ENCODE measurements at regions not wholly inside any gene's neighbourhood (a gene's known extent, or its start where the extent isn't known, plus 50 kb on each side); places are given as distances from the start of the nearest gene placed in this dataset.
A peak's percentile ranks its signal among the peaks of the same experiment; 100 is the strongest.

DNA sequence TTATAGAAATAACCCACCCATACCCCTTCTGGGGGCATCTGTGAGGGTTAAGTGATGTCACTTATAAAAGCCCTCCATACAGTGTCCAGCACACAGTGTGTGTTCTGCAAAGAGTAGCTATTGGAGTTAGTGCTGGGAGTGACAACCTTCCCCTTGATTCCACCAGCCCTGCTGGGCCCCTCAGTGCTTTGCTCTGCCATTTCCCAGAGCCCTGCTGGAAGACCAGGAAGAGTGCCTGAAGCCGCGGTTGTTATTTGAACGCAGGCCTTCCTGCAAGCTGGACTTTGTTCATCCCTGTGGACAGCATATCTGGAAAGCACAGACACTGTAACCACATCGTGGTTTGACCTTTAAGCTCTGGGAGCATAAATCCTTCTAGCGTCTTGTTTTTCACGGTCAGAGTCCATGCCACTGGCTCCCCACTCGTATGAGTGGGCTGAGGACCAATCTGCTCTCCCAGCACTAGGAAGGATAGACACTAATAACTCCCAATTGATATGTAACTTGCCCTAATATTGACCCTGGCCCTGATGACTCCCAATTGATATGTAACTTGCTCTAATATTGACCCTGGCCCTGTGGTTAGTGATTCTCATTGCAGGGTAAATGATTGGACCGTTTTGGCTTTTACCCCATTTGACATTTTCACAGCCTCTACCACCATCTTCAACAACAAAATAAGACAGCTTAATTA is 297.1 kb upstream of the MAF start:
- peak; percentile 89 for DNase-seq
- no peak overlapping the region for H4K8ac ChIP-seq (ENCODE audit: low read length)
- H2BK120ac ChIP-seq (ENCODE audit: low read depth, low read length) = no peak overlapping the region
- no peak overlapping the region for H2BK15ac ChIP-seq (ENCODE audit: low read depth, poor library complexity, severe bottlenecking)
- H3K27ac ChIP-seq (ENCODE audit: low read length, poor library complexity, severe bottlenecking) = peak overlapping the region; percentile 45
- H3K9me3 ChIP-seq (ENCODE audit: control insufficient read depth, low read length) = no peaks in the 10 kb centered on the region
- H3K23ac ChIP-seq (ENCODE audit: low read length in 2 of 2) = no peak overlapping the region
- H3K4me1 ChIP-seq (ENCODE audit: control insufficient read depth, insufficient read depth, low read depth, low read length) = peaks cover 5% of the 10 kb centered on the region
- H4K91ac ChIP-seq (ENCODE audit: low read length) = no peak overlapping the region
- H2BK5ac ChIP-seq (ENCODE audit: low read depth, low read length, poor library complexity, severe bottlenecking) = no peak overlapping the region
- no peak overlapping the region for H3K18ac ChIP-seq (ENCODE audit: low read depth in 1 of 2, low read length in 2 of 2)
- H3K4ac ChIP-seq (ENCODE audit: low read depth in 1 of 2, low read length in 2 of 2) = no peak overlapping the region
- no peak overlapping the region for H2BK12ac ChIP-seq (ENCODE audit: low read length in 2 of 2)
- H2AK5ac ChIP-seq (ENCODE audit: low read length, severe bottlenecking) = no peak overlapping the region
- H3K36me3 ChIP-seq (ENCODE audit: control insufficient read depth in 1 of 2, insufficient read depth in 2 of 2, low read depth in 1 of 2, low read length in 2 of 2) = no peaks in the 10 kb centered on the region
- no peak overlapping the region for H3K4me2 ChIP-seq (ENCODE audit: low read length, poor library complexity, severe bottlenecking)
- no peaks in the 10 kb centered on the region for H3K79me1 ChIP-seq (replicated peaks; ENCODE audit: low read length, poor library complexity, severe bottlenecking)
- no peak overlapping the region for H3K9ac ChIP-seq (ENCODE audit: low read length)
- no peak overlapping the region for H3K4me3 ChIP-seq (ENCODE audit: insufficient read depth in 1 of 2, low read depth in 1 of 2, low read length in 2 of 2)
- no peak overlapping the region for H2AFZ ChIP-seq (ENCODE audit: low read depth, low read length)
- H3K14ac ChIP-seq (ENCODE audit: low read length in 2 of 2) = no peak overlapping the region
- peaks cover 0 to 62% of the 10 kb centered on the region in 2 experiments for H3K27me3 ChIP-seq (ENCODE audit: control insufficient read depth in 1 of 2, insufficient read depth in 1 of 2, low read length in 2 of 2)
- 7% methylated on average over 7 of the region's 8 CpGs for WGBS

DNA sequence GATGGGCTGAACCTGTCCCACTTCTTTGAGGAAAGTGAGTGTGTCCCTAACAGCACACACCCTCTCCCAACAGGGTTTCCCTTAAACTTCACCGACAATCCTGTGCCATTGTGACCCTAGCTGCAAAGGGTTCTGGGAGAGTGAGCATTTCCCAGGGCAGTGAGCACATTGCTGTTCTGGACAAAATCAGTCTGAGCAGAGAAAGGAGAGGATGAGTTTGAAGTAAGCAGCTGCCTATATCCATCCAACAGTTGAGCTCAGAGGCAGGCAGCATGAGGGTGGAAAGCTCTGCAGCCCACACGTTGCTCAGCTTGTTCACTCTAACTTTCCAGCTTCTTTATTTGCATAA is 296.5 kb upstream of the MAF start:
- H4K8ac ChIP-seq (ENCODE audit: low read length) = no peak overlapping the region

DNA sequence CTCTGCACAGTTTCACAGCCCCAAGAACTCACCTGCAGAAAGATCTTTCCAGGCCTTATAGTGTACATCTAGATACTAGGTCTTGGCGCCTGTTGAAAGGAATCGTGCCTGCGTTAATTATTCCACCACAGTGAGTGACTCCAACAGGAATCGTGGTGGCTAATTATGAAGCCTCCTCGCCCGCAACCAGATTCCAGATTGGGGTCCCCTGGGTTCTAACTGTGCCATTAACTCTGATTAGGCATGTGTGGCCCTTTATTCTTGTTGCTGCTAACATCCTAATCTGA is 295.3 kb upstream of the MAF start:
- Histone ChIP-seq H3K14ac (ENCODE audit: low read length in 2 of 2) (no peak overlapping the region), H2AK5ac (ENCODE audit: low read length, severe bottlenecking) (no peak overlapping the region), H2BK5ac (ENCODE audit: low read depth, low read length, poor library complexity, severe bottlenecking) (no peak overlapping the region), H4K8ac (ENCODE audit: low read length) (no peak overlapping the region), H3K4me2 (ENCODE audit: low read length, poor library complexity, severe bottlenecking) (no peak overlapping the region), H3K9ac (ENCODE audit: low read length) (no peak overlapping the region), H3K27ac (ENCODE audit: low read length, poor library complexity, severe bottlenecking) (no peak overlapping the region), H4K91ac (ENCODE audit: low read length) (no peak overlapping the region), H3K27me3 (ENCODE audit: control insufficient read depth in 1 of 2, insufficient read depth in 1 of 2, low read length in 2 of 2) (peaks cover 0 to 69% of the 10 kb centered on the region in 2 experiments), H3K36me3 (ENCODE audit: control insufficient read depth in 1 of 2, insufficient read depth in 2 of 2, low read depth in 1 of 2, low read length in 2 of 2) (no peaks in the 10 kb centered on the region), H2BK120ac (ENCODE audit: low read depth, low read length) (no peak overlapping the region), H2AFZ (ENCODE audit: low read depth, low read length) (no peak overlapping the region), H2BK15ac (ENCODE audit: low read depth, poor library complexity, severe bottlenecking) (peak overlapping the region; percentile 68), H2BK12ac (ENCODE audit: low read length in 2 of 2) (peak overlapping the region in 1 of 2 experiments; percentile 23), H3K79me1 (replicated peaks; ENCODE audit: low read length, poor library complexity, severe bottlenecking) (no peaks in the 10 kb centered on the region), H3K23ac (ENCODE audit: low read length in 2 of 2) (no peak overlapping the region), H3K9me3 (ENCODE audit: control insufficient read depth, low read length) (no peaks in the 10 kb centered on the region), H3K4me1 (ENCODE audit: control insufficient read depth, insufficient read depth, low read depth, low read length) (peaks cover 5% of the 10 kb centered on the region), H3K4me3 (ENCODE audit: insufficient read depth in 1 of 2, low read depth in 1 of 2, low read length in 2 of 2) (no peak overlapping the region), H3K18ac (ENCODE audit: low read depth in 1 of 2, low read length in 2 of 2) (no peak overlapping the region), H3K4ac (ENCODE audit: low read depth in 1 of 2, low read length in 2 of 2) (no peak overlapping the region)
- WGBS = 97% methylated on average over 6 of the region's 6 CpGs
- no peak for DNase-seq

More for the DNA sequence above, 296.5 kb upstream of the MAF start:
- H4K91ac ChIP-seq (ENCODE audit: low read length) = no peak overlapping the region
- H3K27ac ChIP-seq (ENCODE audit: low read length, poor library complexity, severe bottlenecking) = no peak overlapping the region
- peaks cover 0 to 64% of the 10 kb centered on the region in 2 experiments for H3K27me3 ChIP-seq (ENCODE audit: control insufficient read depth in 1 of 2, insufficient read depth in 1 of 2, low read length in 2 of 2)
- H2BK120ac ChIP-seq (ENCODE audit: low read depth, low read length) = no peak overlapping the region
- no peak overlapping the region for H3K9ac ChIP-seq (ENCODE audit: low read length)
- H3K36me3 ChIP-seq (ENCODE audit: control insufficient read depth in 1 of 2, insufficient read depth in 2 of 2, low read depth in 1 of 2, low read length in 2 of 2) = no peaks in the 10 kb centered on the region
- peak overlapping the region in 1 of 2 experiments; percentile 18 for H2BK12ac ChIP-seq (ENCODE audit: low read length in 2 of 2)
- H2BK5ac ChIP-seq (ENCODE audit: low read depth, low read length, poor library complexity, severe bottlenecking) = no peak overlapping the region
- peak overlapping the region; percentile 6 for H2AFZ ChIP-seq (ENCODE audit: low read depth, low read length)
- no peak for DNase-seq
- H3K4me1 ChIP-seq (ENCODE audit: control insufficient read depth, insufficient read depth, low read depth, low read length) = peaks cover 5% of the 10 kb centered on the region
- no peak overlapping the region for H2BK15ac ChIP-seq (ENCODE audit: low read depth, poor library complexity, severe bottlenecking)
- WGBS = no CpG with 5 or more reads among the region's 2 CpGs
- H2AK5ac ChIP-seq (ENCODE audit: low read length, severe bottlenecking) = no peak overlapping the region
- no peaks in the 10 kb centered on the region for H3K9me3 ChIP-seq (ENCODE audit: control insufficient read depth, low read length)
- peak overlapping the region in 1 of 2 experiments; percentile 52 for H3K18ac ChIP-seq (ENCODE audit: low read depth in 1 of 2, low read length in 2 of 2)
- no peak overlapping the region for H3K4me2 ChIP-seq (ENCODE audit: low read length, poor library complexity, severe bottlenecking)
- no peak overlapping the region for H3K23ac ChIP-seq (ENCODE audit: low read length in 2 of 2)
- peak overlapping the region in 1 of 2 experiments; percentile 6 for H3K14ac ChIP-seq (ENCODE audit: low read length in 2 of 2)
- no peaks in the 10 kb centered on the region for H3K79me1 ChIP-seq (replicated peaks; ENCODE audit: low read length, poor library complexity, severe bottlenecking)
- H3K4ac ChIP-seq (ENCODE audit: low read depth in 1 of 2, low read length in 2 of 2) = no peak overlapping the region
- no peak overlapping the region for H3K4me3 ChIP-seq (ENCODE audit: insufficient read depth in 1 of 2, low read depth in 1 of 2, low read length in 2 of 2)

DNA sequence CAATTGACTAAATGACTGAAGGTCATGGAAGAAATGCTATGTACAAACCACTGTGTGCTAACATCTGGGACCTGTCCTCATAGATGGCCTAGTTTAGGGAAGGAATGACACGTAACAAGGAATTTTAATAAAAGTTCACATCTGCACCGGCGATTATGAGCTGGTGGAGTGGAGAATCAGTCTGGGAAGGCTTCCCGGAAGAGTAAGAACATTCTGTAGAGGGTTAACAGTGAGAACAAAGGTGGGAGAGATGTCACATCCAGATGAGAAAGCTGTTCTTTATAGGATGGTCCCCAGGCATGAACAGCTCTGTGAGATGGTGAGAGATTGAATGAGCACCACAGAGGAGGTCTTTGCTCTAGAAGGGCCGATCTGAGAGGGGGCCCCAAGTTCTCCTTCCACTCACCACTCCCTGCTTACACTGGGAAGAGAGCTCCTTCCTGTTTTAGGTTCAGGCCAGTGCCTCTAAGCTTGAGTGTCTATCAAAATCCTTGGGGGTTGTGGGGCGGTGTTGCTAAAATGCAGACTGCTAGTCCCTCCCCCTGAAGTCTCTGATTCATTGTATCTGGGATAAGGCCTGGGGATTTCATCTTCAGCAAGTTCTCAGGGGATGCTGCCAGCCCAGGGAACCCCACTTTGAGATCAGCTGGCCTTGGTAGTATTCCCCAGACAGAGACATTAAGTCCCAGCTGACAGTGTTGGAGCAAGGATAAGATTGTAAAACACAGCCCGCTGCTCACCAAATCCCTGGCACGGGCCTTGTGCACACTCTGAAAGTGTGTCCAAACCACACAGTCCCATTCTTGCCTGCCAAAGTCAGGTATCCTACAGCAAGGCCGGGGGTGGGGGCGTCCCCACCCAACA is 294.7 kb upstream of the MAF start:
- Histone ChIP-seq H3K4me1 (ENCODE audit: control insufficient read depth, insufficient read depth, low read depth, low read length) (peaks cover 5% of the 10 kb centered on the region), H3K27ac (ENCODE audit: low read length, poor library complexity, severe bottlenecking) (no peak overlapping the region), H2BK15ac (ENCODE audit: low read depth, poor library complexity, severe bottlenecking) (no peak overlapping the region), H3K27me3 (ENCODE audit: control insufficient read depth in 1 of 2, insufficient read depth in 1 of 2, low read length in 2 of 2) (peaks cover 0 to 65% of the 10 kb centered on the region in 2 experiments), H4K8ac (ENCODE audit: low read length) (no peak overlapping the region), H2AK5ac (ENCODE audit: low read length, severe bottlenecking) (no peak overlapping the region), H3K4me3 (ENCODE audit: insufficient read depth in 1 of 2, low read depth in 1 of 2, low read length in 2 of 2) (no peak overlapping the region), H2BK5ac (ENCODE audit: low read depth, low read length, poor library complexity, severe bottlenecking) (no peak overlapping the region), H3K4me2 (ENCODE audit: low read length, poor library complexity, severe bottlenecking) (no peak overlapping the region), H3K9me3 (ENCODE audit: control insufficient read depth, low read length) (no peaks in the 10 kb centered on the region), H3K36me3 (ENCODE audit: control insufficient read depth in 1 of 2, insufficient read depth in 2 of 2, low read depth in 1 of 2, low read length in 2 of 2) (no peaks in the 10 kb centered on the region), H4K91ac (ENCODE audit: low read length) (no peak overlapping the region), H2BK12ac (ENCODE audit: low read length in 2 of 2) (peak overlapping the region in 1 of 2 experiments; percentile 23), H2BK120ac (ENCODE audit: low read depth, low read length) (no peak overlapping the region), H3K23ac (ENCODE audit: low read length in 2 of 2) (no peak overlapping the region), H3K14ac (ENCODE audit: low read length in 2 of 2) (no peak overlapping the region), H2AFZ (ENCODE audit: low read depth, low read length) (no peak overlapping the region), H3K4ac (ENCODE audit: low read depth in 1 of 2, low read length in 2 of 2) (no peak overlapping the region), H3K9ac (ENCODE audit: low read length) (no peak overlapping the region), H3K18ac (ENCODE audit: low read depth in 1 of 2, low read length in 2 of 2) (no peak overlapping the region), H3K79me1 (replicated peaks; ENCODE audit: low read length, poor library complexity, severe bottlenecking) (no peaks in the 10 kb centered on the region)
- WGBS = 94% methylated on average over 9 of the region's 10 CpGs
- no peak for DNase-seq
